ENCODE measurements at regions not wholly inside any gene's neighbourhood (a gene's known extent, or its start where the extent isn't known, plus 50 kb on each side); places are given as distances from the start of the nearest gene placed in this dataset.
"Not testable (repeated sequence)": the region's sequence is repeated elsewhere in the genome, so short reads cannot be mapped to it uniquely, and the experiment has no call there.

- not testable (repeated sequence) for TF ChIP-seq CTCF (conservative IDR thresholded peaks at IDR 0.05 in 1 of 2, IDR thresholded peaks at IDR 0.05 in 1 of 2; ENCODE audit: low read depth in 1 of 2, low read length in 2 of 2); EZH2 (IDR thresholded peaks at IDR 0.05; ENCODE audit: low read length, missing control alignments)
Observed at GRCh38 chr14:34049187-34049586, 98.3 kb upstream of the EGLN3 start.
